ENCODE measurements at regions not wholly inside any gene's neighbourhood (a gene's known extent, or its start where the extent isn't known, plus 50 kb on each side); places are given as distances from the start of the nearest gene placed in this dataset.
A peak's percentile ranks its signal among the peaks of the same experiment; 100 is the strongest.

DNA sequence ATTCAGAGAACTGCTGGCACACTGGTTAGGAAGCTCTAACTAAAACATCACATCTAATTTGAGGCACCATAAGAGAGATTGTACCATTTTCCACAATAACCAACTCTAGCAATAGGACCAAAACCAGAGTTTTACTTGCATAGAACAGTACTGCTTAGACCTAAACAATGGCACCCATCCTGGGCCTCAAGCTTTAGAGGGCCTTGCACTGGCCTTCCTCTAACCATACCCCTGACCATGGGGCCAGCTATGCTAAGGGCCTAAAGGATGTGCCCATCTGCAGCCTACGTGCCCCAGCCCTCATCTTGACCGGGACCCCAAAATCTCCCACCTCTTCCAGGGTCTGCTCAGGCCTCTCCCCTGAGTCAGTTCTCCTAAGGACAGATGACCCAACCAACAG, 74.4 kb upstream of the ARHGAP32 start:
- DNase-seq (ENCODE audit: low read depth), result no peak

DNA sequence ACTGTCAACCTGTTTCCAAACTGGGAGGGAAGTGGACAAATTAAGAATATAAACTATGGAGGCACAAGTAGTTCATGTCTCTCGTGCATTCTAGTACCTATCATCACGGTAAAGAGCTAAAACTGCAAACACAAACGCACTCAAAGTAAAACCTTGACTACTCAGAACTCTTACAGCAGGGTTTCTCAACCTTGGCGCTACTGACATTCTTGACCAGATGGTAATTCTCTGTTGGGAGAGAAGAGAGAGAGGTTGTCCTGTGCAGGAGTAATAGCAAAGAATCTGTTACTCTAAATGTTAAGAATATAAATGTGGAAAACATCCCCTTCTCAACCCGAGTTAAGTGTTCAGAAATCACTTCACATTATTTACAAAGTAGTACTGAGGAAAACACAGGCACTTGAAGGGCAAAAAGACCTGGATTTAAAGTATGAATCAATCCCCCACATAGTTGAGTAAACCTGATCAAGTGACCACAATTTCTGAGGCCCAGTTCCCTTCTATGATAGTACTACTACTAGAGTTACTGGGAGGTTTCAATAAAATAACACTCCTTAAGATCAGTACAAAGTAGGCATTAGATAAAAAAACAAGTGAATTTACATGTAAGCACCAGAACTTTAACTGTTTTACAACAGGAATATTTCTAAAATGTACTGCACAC, 73.1 kb upstream of the ARHGAP32 start:
- DNase-seq (ENCODE audit: low read depth), result peak; percentile 17

DNA sequence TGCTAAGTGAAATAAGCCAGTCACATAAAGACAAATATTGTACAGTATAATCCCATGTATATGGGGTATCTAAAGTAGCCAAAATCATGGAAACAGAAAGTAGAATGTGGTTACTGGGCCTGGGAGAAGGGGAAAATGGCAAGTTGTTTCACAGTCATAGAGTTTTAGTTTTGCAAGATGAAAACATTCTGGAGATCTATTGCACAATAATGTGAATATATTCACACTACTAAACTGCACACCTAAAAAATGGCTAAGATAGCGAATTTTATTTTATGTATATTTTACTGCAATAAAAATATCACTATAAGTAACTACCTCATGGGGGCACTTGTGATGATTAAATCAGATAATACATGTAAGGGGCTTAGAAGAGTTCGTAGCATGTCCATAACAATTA, 72.0 kb upstream of the ARHGAP32 start:
- DNase-seq (ENCODE audit: low read depth), result no peak

DNA sequence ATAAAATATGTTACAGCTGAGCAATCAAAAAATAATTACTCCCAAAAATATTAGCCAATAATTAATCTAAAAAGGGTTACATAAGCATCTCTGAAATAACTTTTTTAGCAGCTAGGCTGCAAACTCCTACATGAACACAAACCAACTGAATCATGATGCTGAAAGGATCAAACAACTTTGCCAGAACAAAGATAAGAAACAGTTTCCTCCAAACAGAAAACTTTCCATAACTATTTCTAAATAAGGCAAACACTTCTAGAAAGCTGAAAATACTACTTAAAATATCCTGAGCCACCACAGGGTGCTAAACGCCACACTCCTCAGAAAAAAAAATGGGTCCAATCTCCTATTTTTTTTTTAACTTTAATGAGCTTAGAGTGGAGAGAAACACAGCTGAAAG, 68.6 kb upstream of the ARHGAP32 start:
- no peak for DNase-seq (ENCODE audit: low read depth)

DNA sequence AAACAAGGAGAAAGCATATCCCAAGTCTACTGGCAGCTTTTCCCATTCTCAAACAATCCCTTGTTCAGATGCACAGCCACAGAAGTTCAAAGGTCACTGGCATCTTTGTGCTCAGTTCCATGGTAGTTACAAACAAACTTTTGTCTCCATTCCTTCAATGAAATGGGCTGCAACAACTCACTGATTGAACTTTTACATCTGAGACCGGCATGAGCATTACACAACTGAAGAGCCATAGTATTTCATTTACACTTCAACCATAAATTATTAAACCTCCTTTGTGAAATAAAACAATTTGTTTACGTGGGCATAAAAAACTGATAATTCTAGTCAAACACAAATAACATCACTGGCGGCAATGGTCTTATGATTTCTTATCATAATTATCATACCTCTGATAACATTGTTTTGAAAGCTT, 67.8 kb upstream of the ARHGAP32 start:
- peak; percentile 22 for DNase-seq (ENCODE audit: low read depth)

DNA sequence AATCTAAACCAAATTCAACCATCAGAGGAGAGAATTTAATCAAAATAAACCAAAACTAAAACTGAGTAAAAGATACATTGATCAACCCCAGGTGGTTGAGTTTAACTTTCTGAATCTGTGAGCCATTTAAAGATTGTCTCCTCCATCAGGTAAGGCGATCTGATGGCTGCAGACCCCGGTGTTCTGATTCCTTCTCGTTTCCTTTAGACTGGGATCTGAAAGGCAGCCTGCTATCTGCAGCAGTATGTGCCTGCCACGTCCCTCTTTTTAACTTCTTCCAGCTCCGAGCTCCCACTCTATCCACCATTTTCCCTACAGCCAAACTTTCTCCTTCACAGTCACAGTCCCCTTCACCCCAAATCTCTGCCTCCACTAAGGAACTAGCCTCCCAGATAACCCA, 66.1 kb upstream of the ARHGAP32 start:
- no peak for DNase-seq (ENCODE audit: low read depth)

DNA sequence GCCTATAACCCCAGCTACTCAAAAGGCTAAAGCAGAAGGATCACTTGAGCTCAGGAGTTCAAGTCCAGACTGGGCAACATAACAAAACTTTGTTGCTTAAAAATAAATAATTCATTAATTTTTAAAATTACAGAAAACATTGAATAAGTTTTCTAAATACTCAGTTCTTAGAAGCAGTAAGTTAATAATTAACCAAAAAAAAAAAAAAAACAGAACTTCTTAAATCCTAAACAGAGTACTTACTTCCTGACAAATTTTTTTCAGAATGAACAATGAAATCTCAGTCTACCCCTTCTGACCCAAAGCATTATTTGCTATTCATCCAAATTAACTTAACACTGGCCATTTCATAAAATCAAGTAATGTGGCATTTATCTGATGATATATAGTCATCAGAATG, 65.4 kb upstream of the ARHGAP32 start:
- DNase-seq (ENCODE audit: low read depth), result no peak

DNA sequence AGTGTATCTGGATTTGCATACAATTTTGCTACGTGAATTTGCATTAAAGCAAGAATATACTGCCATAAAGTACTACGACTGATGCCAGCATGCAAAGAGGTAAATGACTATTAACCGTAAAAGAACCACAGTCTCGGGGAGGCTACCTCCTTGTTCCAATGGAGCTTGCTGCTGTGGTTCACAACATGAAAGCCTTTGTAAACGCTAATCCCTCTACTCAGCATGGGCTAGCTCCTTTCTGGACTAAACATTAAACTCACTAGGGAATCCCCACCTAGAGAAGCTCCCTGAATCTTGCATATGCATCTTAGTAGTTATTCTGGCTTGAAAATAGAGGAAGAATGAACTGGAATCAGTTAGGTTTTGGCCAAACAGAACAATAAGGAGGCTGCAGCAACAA, 60.5 kb upstream of the ARHGAP32 start:
- DNase-seq (ENCODE audit: low read depth), result no peak

DNA sequence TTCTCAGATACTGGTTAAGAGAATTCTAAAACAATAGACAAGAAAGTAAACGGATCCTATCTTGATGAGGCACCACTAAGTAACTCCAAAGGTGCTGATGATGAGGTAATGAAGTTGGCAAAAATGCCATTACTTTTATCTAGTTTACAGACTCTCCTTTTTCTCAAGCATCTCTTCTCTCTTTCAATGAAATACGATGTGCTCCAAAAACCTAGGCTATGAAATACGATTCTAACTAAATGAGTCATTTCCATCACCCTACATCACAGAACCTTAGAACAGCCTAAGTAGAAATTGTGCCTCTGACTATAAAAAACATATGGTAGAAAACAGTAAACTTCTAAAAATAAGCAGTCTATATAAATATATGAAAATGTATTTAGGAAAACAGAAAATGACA, 58.9 kb upstream of the ARHGAP32 start:
- DNase-seq (ENCODE audit: low read depth), result peak; percentile 52

DNA sequence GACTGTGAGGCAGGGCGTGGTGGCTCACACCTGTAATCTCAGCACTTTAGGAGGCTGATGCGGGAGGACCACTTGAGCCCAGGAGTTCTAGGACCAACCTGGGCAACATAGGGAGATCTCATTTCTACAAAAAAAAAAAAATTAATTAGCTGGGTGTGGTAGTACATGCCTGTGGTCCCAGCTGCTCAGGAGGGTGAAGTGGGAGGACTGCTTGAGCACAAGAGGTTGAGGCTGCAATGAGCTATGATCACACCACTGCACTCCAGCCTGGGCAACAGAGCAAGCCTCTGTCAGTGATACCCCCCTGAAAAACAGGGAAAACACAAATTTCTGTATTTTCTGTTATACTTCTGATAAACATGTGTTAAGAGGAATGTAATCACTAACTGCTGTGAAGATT, 57.8 kb upstream of the ARHGAP32 start:
- peak; percentile 52 for DNase-seq (ENCODE audit: low read depth)

DNA sequence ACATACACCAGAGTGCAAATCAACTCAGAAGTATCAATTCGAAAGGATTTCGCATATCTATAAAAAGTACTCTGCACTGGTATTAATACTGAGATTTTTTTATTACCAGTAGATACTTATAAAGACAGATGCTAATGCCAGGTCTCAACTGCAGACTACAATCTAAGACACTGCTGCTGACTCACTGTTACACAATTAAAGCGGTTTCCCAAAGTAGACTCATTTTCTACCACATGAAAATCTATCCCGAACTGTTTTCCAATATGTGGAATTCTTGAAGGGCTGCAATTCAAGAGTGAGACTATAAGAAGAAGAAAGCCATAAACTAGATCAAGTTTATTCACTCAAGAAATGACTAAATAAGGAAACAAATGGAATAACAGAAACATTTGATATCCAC, 57.2 kb upstream of the ARHGAP32 start:
- peak; percentile 93 for DNase-seq (ENCODE audit: low read depth)

DNA sequence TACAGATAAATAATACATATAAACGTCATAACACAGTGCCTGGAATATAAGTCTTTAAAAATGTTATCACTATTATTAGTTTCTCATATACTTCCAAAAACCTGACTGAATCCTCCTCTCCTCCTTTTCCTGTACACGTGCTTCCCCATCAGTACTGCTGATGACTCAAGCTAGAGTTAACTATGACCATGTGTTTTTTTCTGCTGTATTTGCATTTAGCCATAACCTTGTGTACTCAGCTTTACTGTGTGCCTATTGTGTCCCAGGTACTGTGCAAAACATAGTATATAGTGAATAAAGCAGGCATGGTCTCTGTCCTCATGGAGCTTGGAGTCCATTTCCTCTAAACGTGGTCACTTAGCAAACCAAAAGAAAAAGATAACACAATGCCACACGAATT, 56.5 kb upstream of the ARHGAP32 start:
- DNase-seq (ENCODE audit: low read depth), result peak; percentile 61

DNA sequence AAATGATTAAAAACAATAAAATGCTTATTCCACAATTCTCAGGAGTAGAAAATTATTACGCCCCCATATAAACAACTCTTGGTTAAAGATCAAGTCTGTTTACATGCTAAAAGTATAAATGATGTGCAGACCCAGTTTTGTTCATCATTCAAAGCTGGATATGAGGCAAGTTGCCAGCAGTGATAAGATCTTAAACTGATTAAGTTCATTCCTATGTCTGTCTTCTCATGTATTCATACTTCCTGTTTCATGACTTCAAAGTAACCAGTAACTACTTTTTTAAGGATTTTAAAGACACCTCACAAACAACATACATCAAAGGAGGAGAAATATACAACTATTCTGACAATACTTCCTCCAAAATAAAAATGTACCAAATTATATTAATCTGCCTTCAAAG, 55.0 kb upstream of the ARHGAP32 start:
- DNase-seq (ENCODE audit: low read depth), result no peak

DNA sequence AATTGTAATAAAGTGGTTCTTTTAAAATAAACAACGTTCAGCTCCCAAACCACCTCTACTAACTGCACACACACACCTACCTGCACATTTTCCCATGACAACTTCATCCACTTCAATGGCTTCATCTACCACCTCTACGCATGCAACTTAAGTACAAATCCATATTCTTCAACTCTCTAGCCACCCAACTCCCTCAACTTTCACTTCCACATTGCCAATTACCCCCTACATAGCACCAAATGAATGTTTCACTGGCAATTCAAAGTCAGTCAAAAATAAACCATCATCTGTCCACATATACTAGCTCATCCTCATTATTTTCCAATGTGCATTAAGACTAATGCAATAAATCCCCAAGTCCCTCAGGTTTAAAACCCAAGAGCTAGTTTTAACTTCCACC, 50.7 kb upstream of the ARHGAP32 start:
- no peak for DNase-seq (ENCODE audit: low read depth)

Data from LHCN-M2 (cell line).